Loucy (cell line): ENCODE measurements at regions not wholly inside any gene's neighbourhood (a gene's known extent, or its start where the extent isn't known, plus 50 kb on each side); places are given as distances from the start of the nearest gene placed in this dataset.

Experiments used
- H2AFZ ChIP-seq: fragments of 200-600 bp; sonication (generic); 2 replicates; pipeline ENCODE4 v1.6.0; 2016; ENCODE audit warnings: antibody characterized with exemption, mild to moderate bottlenecking, low read length, moderate library complexity
- H3F3A ChIP-seq: fragments of 200-600 bp; 2 replicates; pipeline ENCODE4 v1.6.0; 2016; ENCODE audit warnings: antibody characterized with exemption, low read depth, mild to moderate bottlenecking
- H3K27me3 ChIP-seq: fragments of 200-600 bp; sonication (generic); 2 replicates; pipeline ENCODE4 v1.6.1; 2014; ENCODE audit warnings: low read length, mild to moderate bottlenecking; ENCODE audit not compliant: insufficient read depth, poor library complexity, severe bottlenecking
- H3K36me3 ChIP-seq: fragments of 200-600 bp; sonication (generic); 2 replicates; pipeline ENCODE4 v1.6.1; 2016; ENCODE audit warnings: low read length; ENCODE audit not compliant: insufficient read depth
- H3K4me1 ChIP-seq: fragments of 200-600 bp; sonication (generic); 2 replicates; pipeline ENCODE4 v1.5.1; 2014; ENCODE audit warnings: low read length, mild to moderate bottlenecking; ENCODE audit not compliant: insufficient read depth, poor library complexity, severe bottlenecking
- H3K4me2 ChIP-seq: fragments of 200-600 bp; sonication (generic); 2 replicates; pipeline ENCODE4 v1.6.0; 2014; ENCODE audit warnings: antibody characterized with exemption, low read length, low read depth, mild to moderate bottlenecking; ENCODE audit not compliant: poor library complexity, severe bottlenecking
- H3K4me3 ChIP-seq: fragments of 200-600 bp; sonication (generic); 2 replicates; pipeline ENCODE4 v1.5.1; 2014; ENCODE audit warnings: low read length, mild to moderate bottlenecking, mixed read lengths; ENCODE audit not compliant: poor library complexity, severe bottlenecking
- H3K79me2 ChIP-seq: fragments of 200-600 bp; sonication (generic); 2 replicates; pipeline ENCODE4 v1.6.1; 2014; ENCODE audit warnings: low read length; ENCODE audit not compliant: insufficient read depth
- H3K9ac ChIP-seq: fragments of 200-600 bp; sonication (generic); 2 replicates; pipeline ENCODE4 v1.6.0; 2014; ENCODE audit warnings: mild to moderate bottlenecking, low read depth, low read length, moderate library complexity; ENCODE audit not compliant: poor library complexity, severe bottlenecking
- H3K9me2 ChIP-seq: fragments of 200-600 bp; sonication (generic); replicated peaks from 2 replicates; pipeline ENCODE4 v1.6.1; 2016; ENCODE audit warnings: low read depth, low read length, mixed read lengths
- H3K9me3 ChIP-seq: fragments of 200-600 bp; sonication (generic); 2 replicates; pipeline ENCODE4 v1.6.1; 2014; ENCODE audit warnings: mild to moderate bottlenecking, antibody characterized with exemption, low read length, low read depth; ENCODE audit not compliant: insufficient read depth
- H4K20me1 ChIP-seq: fragments of 200-600 bp; sonication (generic); 2 replicates; pipeline ENCODE4 v1.6.0; 2014; ENCODE audit warnings: antibody characterized with exemption, low read length, mild to moderate bottlenecking; ENCODE audit not compliant: insufficient read depth, poor library complexity, severe bottlenecking
- EZH2phosphoT487 ChIP-seq: fragments of 200-600 bp; IDR thresholded peaks from 2 replicates; pipeline ENCODE4 v1.6.1; 2018; ENCODE audit warnings: antibody characterized with exemption, mild to moderate bottlenecking, moderate library complexity, borderline replicate concordance
- TF ChIP-seq, protein P1 (sequence below): fragments of 200-600 bp; sonication (generic); conservative IDR thresholded peaks from 2 replicates; pipeline ENCODE4 v1.5.1; 2014; ENCODE audit warnings: mild to moderate bottlenecking, antibody characterized with exemption, low read length

GRCh38 chr18:27869735-27870134 lies 307.2 kb downstream of the CDH2 start:
- H3K9ac ChIP-seq: no peak overlapping the region
- TF ChIP-seq, protein P1, sequence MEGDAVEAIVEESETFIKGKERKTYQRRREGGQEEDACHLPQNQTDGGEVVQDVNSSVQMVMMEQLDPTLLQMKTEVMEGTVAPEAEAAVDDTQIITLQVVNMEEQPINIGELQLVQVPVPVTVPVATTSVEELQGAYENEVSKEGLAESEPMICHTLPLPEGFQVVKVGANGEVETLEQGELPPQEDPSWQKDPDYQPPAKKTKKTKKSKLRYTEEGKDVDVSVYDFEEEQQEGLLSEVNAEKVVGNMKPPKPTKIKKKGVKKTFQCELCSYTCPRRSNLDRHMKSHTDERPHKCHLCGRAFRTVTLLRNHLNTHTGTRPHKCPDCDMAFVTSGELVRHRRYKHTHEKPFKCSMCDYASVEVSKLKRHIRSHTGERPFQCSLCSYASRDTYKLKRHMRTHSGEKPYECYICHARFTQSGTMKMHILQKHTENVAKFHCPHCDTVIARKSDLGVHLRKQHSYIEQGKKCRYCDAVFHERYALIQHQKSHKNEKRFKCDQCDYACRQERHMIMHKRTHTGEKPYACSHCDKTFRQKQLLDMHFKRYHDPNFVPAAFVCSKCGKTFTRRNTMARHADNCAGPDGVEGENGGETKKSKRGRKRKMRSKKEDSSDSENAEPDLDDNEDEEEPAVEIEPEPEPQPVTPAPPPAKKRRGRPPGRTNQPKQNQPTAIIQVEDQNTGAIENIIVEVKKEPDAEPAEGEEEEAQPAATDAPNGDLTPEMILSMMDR: no peak
- no peak for TF ChIP-seq EZH2phosphoT487

DNA sequence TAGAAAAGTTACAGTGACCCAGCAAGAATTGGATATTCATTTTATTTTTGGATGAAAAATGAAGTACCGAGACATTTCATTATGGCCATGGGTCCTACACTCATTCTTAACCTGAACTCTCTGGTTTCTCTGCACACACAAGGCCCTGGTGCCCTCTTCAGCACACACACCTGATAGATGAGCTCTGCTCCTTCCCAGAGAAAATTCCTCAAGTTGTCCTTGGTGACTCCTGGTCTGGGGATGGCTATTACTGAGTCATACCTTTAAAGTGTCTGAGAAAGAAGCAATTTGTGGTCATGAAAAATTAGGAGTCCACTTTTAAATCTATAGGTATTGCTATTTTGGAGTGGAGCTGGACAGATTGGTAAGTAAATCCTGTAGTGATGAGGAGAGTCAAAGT lies 311.5 kb downstream of the CDH2 start:
- Histone ChIP-seq H3K4me1 (peaks cover 6% of the 10 kb centered on the region), H3K79me2 (no peaks in the 10 kb centered on the region), H2AFZ (no peak overlapping the region), H3K9me3 (no peaks in the 10 kb centered on the region), H3K4me3 (no peak overlapping the region), H3K4me2 (no peak overlapping the region), H3F3A (no peaks in the 10 kb centered on the region), H3K27me3 (no peaks in the 10 kb centered on the region), H3K36me3 (no peaks in the 10 kb centered on the region), H4K20me1 (no peaks in the 10 kb centered on the region), H3K9ac (no peak overlapping the region), H3K9me2 (no peaks in the 10 kb centered on the region)
- no peak for TF ChIP-seq EZH2phosphoT487

More at GRCh38 chr18:27869735-27870134, 307.2 kb downstream of the CDH2 start:
- H3K36me3 ChIP-seq: no peaks in the 10 kb centered on the region
- H3K9me2 ChIP-seq: no peaks in the 10 kb centered on the region
- H3K4me1 ChIP-seq: no peaks in the 10 kb centered on the region
- no peak overlapping the region for H3K4me2 ChIP-seq
- no peak overlapping the region for H3K4me3 ChIP-seq
- no peaks in the 10 kb centered on the region for H4K20me1 ChIP-seq
- H3K27me3 ChIP-seq: no peaks in the 10 kb centered on the region
- H3K9me3 ChIP-seq: no peaks in the 10 kb centered on the region
- no peak overlapping the region for H2AFZ ChIP-seq
- no peaks in the 10 kb centered on the region for H3F3A ChIP-seq
- H3K79me2 ChIP-seq: no peaks in the 10 kb centered on the region

DNA sequence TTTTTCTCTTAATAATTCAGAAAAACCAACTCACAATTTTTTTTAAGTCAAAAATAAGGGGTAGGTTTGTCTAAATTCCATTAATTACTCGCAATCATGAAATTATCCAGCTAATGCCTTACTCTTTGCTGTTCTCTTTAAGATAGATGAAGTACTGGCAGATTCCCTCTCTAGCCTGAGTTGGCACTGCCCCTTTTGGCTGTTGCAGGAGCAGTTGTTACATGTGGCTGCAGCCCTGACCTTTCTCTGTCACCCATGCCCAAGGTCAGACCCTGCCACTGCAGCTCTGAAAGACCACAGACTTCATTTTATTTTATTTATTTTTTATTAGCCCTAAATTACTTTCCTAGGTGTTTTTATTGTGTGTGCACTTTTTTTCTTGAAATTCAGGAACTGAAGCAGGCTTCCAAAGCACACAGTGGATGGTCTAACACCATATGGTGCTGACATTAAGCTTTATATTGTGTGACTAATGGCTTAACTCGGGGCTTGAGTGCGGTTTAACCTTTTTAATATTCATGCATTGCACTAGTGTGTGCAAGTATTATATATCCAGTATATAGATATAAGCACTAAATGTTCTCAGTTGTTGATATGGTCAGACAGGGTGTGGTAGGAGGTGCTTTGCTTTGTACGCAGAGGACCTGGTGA lies 313.0 kb downstream of the CDH2 start:
- no peak overlapping the region for H2AFZ ChIP-seq
- no peak overlapping the region for H3K9ac ChIP-seq
- no peaks in the 10 kb centered on the region for H4K20me1 ChIP-seq
- TF ChIP-seq EZH2phosphoT487: no peak
- H3K9me3 ChIP-seq: no peaks in the 10 kb centered on the region
- no peak overlapping the region for H3K4me3 ChIP-seq
- H3K4me2 ChIP-seq: no peak overlapping the region
- H3K9me2 ChIP-seq: no peaks in the 10 kb centered on the region
- H3K79me2 ChIP-seq: no peaks in the 10 kb centered on the region
- H3K36me3 ChIP-seq: no peaks in the 10 kb centered on the region
- H3K4me1 ChIP-seq: peaks cover 6% of the 10 kb centered on the region
- H3K27me3 ChIP-seq: no peaks in the 10 kb centered on the region
- no peaks in the 10 kb centered on the region for H3F3A ChIP-seq

DNA sequence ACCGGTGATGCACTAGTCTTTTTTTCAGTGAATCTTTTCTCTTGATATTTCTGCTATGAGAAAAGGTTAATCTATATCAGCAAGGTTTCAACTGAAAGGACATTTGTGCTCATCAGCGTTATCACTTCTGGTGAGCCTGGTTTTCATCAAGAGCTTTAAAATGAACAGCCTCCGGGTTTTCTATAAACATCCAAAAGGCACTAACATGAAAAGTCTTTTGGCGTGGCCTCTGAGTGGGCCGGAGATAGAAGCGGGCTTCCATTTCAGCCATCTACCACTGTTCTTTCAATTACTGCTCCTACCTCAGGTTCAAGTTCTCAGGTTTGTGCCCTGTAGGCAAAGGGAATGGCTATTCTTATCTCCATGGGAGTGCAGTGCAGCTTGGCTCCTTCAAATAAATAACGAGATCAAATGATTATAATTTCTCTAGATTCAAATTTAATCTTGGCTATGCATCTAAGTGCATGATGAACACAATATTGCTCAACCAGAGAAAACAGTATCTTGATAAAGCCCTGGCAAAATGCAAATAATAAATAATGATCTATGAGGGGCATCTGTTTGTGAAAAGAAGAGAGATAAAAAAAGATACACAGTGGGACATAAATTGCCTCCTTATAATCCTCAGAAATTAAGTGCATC lies 314.8 kb downstream of the CDH2 start:
- H3K4me1 ChIP-seq: peaks cover 6% of the 10 kb centered on the region
- H3K9me3 ChIP-seq: no peaks in the 10 kb centered on the region
- H3K9ac ChIP-seq: no peak overlapping the region
- no peaks in the 10 kb centered on the region for H3K27me3 ChIP-seq
- no peaks in the 10 kb centered on the region for H3K79me2 ChIP-seq
- no peak overlapping the region for H2AFZ ChIP-seq
- no peak overlapping the region for H3K4me2 ChIP-seq
- H3K4me3 ChIP-seq: no peak overlapping the region
- H3F3A ChIP-seq: no peaks in the 10 kb centered on the region
- no peaks in the 10 kb centered on the region for H4K20me1 ChIP-seq
- no peak for TF ChIP-seq EZH2phosphoT487
- TF ChIP-seq, protein P1: no peak
- no peaks in the 10 kb centered on the region for H3K9me2 ChIP-seq
- no peaks in the 10 kb centered on the region for H3K36me3 ChIP-seq
